ENCODE measurements at regions not wholly inside any gene's neighbourhood (a gene's known extent, or its start where the extent isn't known, plus 50 kb on each side); places are given as distances from the start of the nearest gene placed in this dataset.
A peak's percentile ranks its signal among the peaks of the same experiment; 100 is the strongest.
"Not testable (repeated sequence)": the region's sequence is repeated elsewhere in the genome, so short reads cannot be mapped to it uniquely, and the experiment has no call there.

DNA sequence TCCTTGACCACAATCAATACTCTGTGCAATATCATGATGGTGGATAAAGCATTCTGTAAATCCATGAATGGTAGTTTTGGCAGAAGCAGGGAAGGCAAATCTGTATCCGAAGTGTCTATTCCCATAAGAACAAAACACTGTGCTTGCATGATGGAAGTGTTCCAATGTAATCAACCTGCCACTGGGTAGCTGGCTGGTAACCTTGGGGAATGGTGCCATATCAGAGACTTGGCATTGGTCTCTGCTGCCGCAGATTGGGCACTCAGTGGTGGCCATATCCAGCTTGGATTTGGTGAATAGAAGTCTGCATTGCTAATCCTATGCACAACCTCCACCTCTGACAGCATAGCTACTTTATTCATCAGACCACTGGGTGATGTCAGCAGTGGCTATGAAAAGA lies 114.3 kb upstream of the EMCN start:
- TF ChIP-seq CTCF (IDR thresholded peaks at IDR 0.05; ENCODE audit: borderline replicate concordance, control extremely low read depth, extremely low read depth, insufficient read depth, missing control alignments) = no peak
- no peak for DNase-seq (ENCODE audit: low spot score)
- in situ Hi-C loops (cut with MboI; ENCODE audit: low sequenced_read_pairs, unreplicated experiment) = no loop called here

GRCh38 chr4:100631281-100631968 lies 113.6 kb upstream of the EMCN start:
- in situ Hi-C loops (cut with MboI; ENCODE audit: low sequenced_read_pairs, unreplicated experiment) = no loop called here
- TF ChIP-seq CTCF (IDR thresholded peaks at IDR 0.05; ENCODE audit: borderline replicate concordance, control extremely low read depth, extremely low read depth, insufficient read depth, missing control alignments) = no peak
- no peak for DNase-seq (ENCODE audit: low spot score)

DNA sequence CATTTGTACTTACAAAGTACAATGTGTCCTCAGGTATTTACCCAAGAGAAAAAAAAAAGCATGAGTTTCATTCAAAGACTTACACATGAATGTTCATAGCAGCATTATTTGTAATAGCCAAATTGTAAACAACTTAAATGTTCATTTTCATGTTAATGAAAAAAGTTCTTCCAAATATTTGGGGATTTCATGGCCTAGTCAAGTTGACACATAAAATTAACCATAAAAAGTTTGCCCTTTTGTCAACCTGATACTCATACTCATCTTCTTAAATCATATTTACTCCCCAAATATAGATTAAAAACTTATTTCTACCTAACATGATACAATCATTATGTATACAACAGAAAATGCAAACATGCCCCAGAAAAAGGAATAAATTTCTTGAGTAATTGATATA lies 112.5 kb upstream of the EMCN start:
- no peak for TF ChIP-seq CTCF (IDR thresholded peaks at IDR 0.05; ENCODE audit: borderline replicate concordance, control extremely low read depth, extremely low read depth, insufficient read depth, missing control alignments)
- in situ Hi-C loops (cut with MboI; ENCODE audit: low sequenced_read_pairs, unreplicated experiment) = no loop called here
- no peak for DNase-seq (ENCODE audit: low spot score)

DNA sequence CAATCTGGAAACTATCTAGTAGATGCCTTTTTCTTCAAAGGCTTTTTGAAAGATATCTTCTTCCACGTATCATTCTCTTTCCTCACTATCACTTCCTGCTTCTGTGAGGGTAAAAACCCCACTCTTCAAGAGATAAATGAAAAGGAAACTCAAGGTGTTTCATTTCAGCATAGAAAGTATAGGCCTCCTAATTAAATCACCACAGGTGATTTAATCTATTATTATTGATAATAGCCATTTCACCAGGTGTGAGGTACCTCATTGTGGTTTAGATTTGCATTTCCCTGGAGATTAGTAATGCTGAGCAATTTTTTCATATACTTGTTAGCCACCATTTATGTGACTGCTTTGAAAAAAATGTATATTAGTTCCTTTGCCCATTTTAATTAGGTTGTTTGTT lies 92.0 kb upstream of the EMCN start:
- TF ChIP-seq CTCF (IDR thresholded peaks at IDR 0.05; ENCODE audit: borderline replicate concordance, control extremely low read depth, extremely low read depth, insufficient read depth, missing control alignments) = no peak
- peak; percentile 6 for DNase-seq (ENCODE audit: low spot score)
- in situ Hi-C loops (cut with MboI; ENCODE audit: low sequenced_read_pairs, unreplicated experiment) = no loop called here

DNA sequence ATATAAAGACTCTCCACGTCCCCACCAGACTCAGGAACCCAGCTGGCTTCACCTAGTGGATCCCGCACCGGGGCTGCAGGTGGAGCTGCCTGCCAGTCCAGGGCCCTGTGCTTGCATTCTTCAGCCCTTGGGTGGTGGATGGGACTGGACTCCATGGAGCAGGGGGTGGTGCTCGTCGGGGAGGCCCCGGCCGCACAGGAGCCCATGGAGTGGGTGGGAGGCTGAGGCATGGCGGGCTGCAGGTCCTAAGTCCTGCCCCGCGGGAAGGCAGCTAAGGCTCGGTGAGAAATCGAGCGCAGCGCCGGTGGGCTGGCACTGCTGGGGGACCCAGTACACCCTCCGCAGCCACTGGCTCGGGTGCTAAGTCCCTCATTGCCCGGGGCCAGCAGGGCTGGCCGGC lies 90.8 kb upstream of the EMCN start:
- DNase-seq (ENCODE audit: low spot score); in situ Hi-C loops (cut with MboI; ENCODE audit: low sequenced_read_pairs, unreplicated experiment): not testable (repeated sequence)

- no peak for TF ChIP-seq CTCF (IDR thresholded peaks at IDR 0.05; ENCODE audit: borderline replicate concordance, control extremely low read depth, extremely low read depth, insufficient read depth, missing control alignments)
- in situ Hi-C loops (cut with MboI; ENCODE audit: low sequenced_read_pairs, unreplicated experiment) = no loop called here
These were observed 87.3 kb upstream of the EMCN start for GRCh38 chr4:100605144-100605543.

DNA sequence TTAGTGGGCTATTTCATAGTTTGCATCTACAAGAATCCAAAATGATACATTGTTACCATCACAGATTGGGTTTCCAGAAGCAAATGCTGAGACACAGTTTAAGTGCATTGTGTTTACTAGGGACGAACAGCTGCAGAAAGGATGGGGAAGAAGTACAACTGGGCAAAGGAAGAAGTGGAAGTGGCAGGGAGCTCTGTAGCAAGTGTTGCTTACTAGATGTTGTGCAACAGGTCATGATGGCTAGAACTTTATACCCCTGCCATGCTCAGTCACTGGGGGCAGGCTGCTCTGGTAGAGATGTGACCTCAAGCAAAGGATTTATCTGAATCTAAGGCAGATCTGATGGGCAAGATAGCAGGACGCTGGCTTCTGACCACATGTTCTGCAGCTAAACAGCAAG lies 76.1 kb upstream of the EMCN start:
- in situ Hi-C loops (cut with MboI; ENCODE audit: low sequenced_read_pairs, unreplicated experiment) = no loop called here
- no peak for DNase-seq (ENCODE audit: low spot score)
- no peak for TF ChIP-seq CTCF (IDR thresholded peaks at IDR 0.05; ENCODE audit: borderline replicate concordance, control extremely low read depth, extremely low read depth, insufficient read depth, missing control alignments)

More at GRCh38 chr4:100605144-100605543, 87.3 kb upstream of the EMCN start:
- DNase-seq (ENCODE audit: low spot score) = no peak

Measured in GM13976 (cell line).